Epithelial cell of proximal tubule (primary cell): ENCODE measurements at regions not wholly inside any gene's neighbourhood (a gene's known extent, or its start where the extent isn't known, plus 50 kb on each side); places are given as distances from the start of the nearest gene placed in this dataset.
A peak's percentile ranks its signal among the peaks of the same experiment; 100 is the strongest.
"Not testable (repeated sequence)": the region's sequence is repeated elsewhere in the genome, so short reads cannot be mapped to it uniquely, and the experiment has no call there.

Experiments
- DNase-seq: peaks from one replicate; pipeline ENCODE4 v3.0.0-alpha.2; 2011; ENCODE audit warnings: low read depth
- H3K4me3 ChIP-seq: 2 replicates; pipeline ENCODE4 v1.5.1; 2011; ENCODE audit warnings: low read depth, mild to moderate bottlenecking, low read length
- CTCF ChIP-seq: conservative IDR thresholded peaks from 2 replicates; pipeline ENCODE4 v1.5.1; 2012; ENCODE audit warnings: low read depth, mild to moderate bottlenecking, low read length

- not testable (repeated sequence) for DNase-seq, H3K4me3 ChIP-seq
These were observed 79.5 kb upstream of the ABCD2 start for GRCh38 chr12:39699079-39699478.

- DNase-seq, result no peak
- no peak overlapping the region for H3K4me3 ChIP-seq
- TF ChIP-seq CTCF, result no peak
These were observed 77.5 kb upstream of the ABCD2 start for GRCh38 chr12:39697108-39697507.

- DNase-seq, result no peak
- H3K4me3 ChIP-seq, result no peak overlapping the region
- TF ChIP-seq CTCF, result no peak
These were observed 72.8 kb upstream of the ABCD2 start for GRCh38 chr12:39692258-39692853.

- DNase-seq, result no peak
- no peak overlapping the region for H3K4me3 ChIP-seq
- no peak for TF ChIP-seq CTCF
These were observed 66.5 kb upstream of the ABCD2 start for GRCh38 chr12:39685854-39686657.

- H3K4me3 ChIP-seq, result no peak overlapping the region
- no peak for DNase-seq
- TF ChIP-seq CTCF, result no peak
These were observed 63.3 kb upstream of the ABCD2 start for GRCh38 chr12:39682689-39683477.

GRCh38 chr12:39675263-39675662 is 55.7 kb upstream of the ABCD2 start:
- DNase-seq, result no peak
- H3K4me3 ChIP-seq, result no peak overlapping the region
- peak; percentile 6 for TF ChIP-seq CTCF

- no peak overlapping the region for H3K4me3 ChIP-seq
- TF ChIP-seq CTCF, result no peak
- DNase-seq, result no peak
These were observed 53.4 kb upstream of the ABCD2 start for GRCh38 chr12:39672976-39673375.
